OCI-M2 (cell line): ENCODE measurements at regions not wholly inside any gene's neighbourhood (a gene's known extent, or its start where the extent isn't known, plus 50 kb on each side); places are given as distances from the start of the nearest gene placed in this dataset.
"Not testable (repeated sequence)": the region's sequence is repeated elsewhere in the genome, so short reads cannot be mapped to it uniquely, and the experiment has no call there.

Experiments
- DNase-seq: peaks from one replicate; lab custom pipeline; 2025; ENCODE audit not compliant: unreplicated experiment; lab: John Stamatoyannopoulos, UW

DNA sequence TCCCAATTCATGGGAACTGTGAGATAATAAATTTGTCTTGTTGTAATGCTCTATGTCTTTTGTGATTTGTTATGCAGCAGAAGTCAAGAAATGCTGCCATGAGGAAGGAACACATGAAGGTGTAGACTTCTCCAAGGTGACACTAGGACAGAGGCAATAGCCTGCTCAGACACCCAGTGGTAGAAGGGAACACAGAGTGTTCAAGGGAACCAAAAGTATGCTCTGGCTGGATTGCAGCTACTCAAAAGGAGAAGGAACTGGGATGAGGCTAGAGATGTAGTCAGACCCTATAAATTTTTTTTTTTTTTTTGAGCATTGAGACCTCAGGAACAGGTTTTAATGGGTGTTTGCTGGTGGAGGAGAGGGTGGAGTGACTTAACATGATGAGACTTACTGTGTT lies 232.5 kb downstream of the PARP8 start:
- no peak for DNase-seq

GRCh38 chr5:50900952-50901510 lies 234.6 kb downstream of the PARP8 start:
- DNase-seq: no peak

- DNase-seq: no peak
Observed at GRCh38 chr5:50903651-50904050, 237.2 kb downstream of the PARP8 start.

DNA sequence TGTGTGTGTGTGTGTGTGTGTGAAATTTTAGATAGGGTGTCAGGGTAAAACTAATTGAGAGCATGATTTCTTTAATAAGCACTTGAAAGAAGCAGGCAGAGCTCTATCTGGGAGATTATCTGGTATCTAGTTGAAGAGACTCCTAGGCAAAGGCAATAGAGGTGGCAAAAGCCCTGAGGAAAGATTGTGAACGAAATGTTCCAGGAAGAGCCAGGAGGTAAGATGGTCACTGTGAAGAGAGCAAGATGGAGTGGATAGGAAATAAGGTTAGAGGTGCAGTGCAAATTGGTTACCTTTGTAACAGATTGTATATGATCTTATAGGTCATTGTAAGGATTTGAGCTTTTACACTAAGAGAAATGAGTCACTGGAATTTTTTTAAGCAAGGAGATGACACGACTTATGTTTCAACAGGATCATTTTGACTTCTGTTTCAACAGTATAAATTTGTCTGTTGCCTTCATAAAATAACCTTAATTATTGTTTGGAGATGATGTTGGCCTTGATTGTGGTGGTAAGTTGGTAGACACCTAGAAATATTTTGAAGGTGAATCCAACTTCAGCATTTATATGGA lies 239.6 kb downstream of the PARP8 start:
- DNase-seq: no peak

DNA sequence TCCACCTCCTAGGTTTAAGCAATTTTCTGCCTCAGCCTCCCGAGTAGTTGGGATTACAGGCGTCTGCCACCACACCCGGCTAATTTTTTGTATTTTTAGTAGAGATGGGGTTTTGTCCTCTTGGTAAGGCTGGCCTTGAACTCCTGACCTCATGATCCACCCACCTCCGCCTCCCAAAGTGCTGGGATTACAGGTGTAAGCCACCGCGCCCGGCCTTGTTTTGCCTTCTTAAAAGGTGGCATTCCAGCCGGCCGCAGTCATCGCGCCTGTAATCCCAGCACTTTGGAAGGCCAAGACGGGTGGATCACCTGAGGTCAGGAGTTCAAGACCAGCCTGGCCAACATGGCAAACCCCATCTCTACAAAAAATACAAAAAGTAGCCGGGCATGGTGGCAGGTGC lies 253.7 kb downstream of the PARP8 start:
- not testable (repeated sequence) for DNase-seq

DNA sequence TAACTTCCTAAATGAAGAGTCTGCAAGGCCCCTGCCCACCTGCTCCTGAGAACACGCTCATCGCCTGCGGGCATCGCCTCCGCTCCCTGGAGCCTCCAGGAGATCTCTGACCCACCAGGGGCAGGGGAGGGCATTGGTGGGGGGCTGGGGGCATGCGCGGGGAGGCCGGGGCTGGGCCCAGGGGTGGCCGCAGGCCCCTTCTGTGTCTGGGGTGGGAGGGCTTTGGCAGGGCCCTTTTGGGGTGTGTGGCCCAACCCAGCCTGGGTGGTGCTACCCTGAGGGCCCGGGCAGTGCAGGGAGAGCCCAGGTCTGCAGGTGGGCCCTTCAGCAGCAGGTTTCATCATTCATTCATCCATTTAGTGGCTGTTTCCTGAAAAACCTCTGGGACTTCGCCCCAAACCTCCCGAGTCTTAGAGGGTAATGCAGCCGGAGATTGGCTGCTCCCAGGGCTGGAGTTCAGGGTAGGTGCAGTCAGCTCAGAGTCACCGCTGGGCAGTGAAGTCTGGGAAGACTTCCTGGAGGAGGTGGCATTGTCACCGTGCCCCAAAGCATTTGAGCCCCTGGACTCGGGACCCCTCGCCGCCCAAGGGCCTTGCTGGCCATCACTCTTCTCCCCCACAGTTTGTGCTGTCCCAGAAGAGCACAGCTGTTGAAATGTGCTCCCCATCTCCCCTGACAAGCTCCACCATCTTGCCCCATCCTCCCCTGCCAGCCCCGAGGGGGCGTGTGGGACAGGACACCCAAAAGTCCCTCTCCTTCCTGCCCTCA lies 255.1 kb downstream of the PARP8 start:
- DNase-seq: no peak

DNA sequence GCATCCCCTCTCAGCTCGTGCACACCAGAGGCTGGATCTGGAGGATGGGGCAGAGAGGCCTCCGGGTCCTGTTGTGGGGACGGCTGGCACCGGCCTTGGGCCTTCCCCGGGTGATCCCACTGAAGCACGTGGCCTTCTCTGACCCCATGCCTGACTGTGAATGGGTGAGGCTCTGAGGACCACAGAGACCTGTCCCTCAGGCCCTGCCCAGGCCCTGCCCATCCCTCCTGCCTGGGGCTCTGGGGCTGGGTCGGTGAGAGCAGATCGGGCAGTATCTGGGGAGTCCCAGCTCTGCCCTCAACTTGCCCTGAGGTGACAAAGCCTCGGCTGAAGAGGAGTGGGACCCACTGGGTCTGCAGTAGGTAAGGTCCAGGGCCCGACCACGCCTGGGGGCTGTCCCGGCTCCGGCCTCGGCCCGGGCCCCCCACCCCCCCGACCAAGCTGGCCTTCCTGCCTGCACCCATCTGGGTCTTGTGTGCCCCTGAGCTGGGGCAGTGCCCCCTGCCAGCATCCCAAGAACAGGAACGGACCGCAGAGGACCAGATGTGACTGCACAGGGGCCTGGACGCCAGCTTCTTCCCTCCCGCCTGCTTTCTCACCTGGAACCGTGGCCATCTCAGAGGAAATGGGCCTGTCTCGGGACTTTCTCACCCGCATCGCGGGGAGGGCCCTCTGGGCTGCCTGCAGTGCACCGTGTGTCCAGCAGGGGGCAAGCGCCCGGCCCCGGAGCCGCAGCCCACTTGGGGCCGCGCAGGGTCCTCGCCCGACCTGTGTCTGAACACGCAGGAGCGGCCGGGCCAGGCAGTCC lies 255.9 kb downstream of the PARP8 start:
- not testable (repeated sequence) for DNase-seq

DNA sequence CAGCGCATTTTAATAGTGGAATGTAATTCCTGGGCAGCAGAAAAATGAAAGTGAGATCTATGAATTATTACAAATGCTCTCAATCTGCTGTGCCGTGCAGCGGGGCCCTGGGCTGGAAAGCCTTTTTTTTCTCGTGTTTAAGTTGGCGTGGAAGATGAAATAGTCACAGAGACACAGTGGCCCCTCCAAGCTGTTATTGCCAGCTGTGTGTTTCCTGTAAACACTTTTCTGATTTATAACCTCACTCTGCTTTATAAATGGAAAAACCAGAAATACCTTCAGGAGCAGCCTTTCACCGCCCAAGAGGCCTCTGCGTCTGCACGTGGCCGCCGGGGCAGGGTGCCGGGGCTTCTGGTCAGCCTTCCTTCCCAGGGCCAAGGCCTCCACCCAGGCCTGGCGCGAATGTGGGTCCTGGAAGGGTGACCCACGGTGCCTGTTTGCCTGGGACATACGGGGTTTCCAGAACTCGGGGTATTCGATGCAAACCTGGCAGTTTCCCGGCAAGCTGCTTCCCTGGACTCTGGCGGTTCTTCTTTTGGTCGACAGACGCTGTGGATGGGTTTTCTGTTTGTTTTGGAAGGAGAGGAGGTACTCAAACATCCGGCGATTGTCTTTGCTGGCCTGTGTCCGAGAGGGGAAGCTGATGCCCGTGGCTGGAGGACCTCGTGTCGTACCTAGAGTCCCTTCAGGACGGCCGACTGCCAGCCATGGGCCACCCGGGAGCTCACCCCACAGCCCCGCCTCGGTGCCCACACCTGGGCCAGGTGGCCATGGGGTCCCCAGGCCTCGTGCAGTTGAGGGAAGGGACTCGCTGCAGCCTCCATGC lies 256.7 kb downstream of the PARP8 start:
- no peak for DNase-seq

GRCh38 chr5:50923768-50924494 lies 257.5 kb downstream of the PARP8 start:
- no peak for DNase-seq

- no peak for DNase-seq
Observed at GRCh38 chr5:50927953-50928352, 261.5 kb downstream of the PARP8 start.

DNA sequence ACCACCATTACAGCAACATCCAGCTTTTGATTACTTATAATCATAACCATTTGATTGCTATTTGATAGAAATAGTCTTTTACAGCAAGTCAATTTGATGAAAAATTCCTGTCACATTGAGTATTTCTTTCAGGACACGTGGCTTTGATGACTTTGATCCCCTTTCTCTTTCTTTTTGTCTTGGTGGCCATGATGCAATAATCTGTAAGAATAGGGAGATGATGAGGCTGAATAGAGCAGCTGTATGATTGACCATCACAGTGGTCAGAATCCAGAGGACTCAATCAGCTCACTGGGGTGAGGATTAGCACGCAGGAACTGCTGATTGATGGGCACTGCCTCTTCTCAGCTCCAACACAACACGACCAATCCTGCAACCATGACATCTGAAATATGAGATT lies 262.7 kb downstream of the PARP8 start:
- no peak for DNase-seq

GRCh38 chr5:50934343-50934742 lies 267.9 kb downstream of the PARP8 start:
- DNase-seq: no peak

DNA sequence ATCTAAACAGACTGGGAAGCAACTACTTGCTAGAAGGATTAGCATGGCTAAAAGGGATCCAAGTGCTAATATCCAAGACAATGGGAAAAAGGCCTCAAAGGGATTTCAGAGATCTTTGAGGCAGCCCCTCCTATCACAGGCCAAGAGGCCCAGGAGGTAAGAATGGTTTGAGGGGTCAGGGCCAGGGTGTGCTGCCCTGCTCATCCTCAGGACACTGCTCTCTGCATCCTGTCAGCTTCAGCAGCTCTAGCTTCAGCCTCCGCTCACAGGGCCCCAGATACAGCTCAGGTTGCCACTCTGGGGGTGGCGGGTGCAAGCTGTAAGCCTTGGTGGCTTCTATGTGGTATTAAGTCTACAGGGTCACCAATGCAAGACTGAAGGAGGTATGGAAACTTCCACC lies 278.7 kb downstream of the PARP8 start:
- DNase-seq: no peak

GRCh38 chr5:50947906-50948683 lies 281.7 kb downstream of the PARP8 start:
- DNase-seq: no peak

DNA sequence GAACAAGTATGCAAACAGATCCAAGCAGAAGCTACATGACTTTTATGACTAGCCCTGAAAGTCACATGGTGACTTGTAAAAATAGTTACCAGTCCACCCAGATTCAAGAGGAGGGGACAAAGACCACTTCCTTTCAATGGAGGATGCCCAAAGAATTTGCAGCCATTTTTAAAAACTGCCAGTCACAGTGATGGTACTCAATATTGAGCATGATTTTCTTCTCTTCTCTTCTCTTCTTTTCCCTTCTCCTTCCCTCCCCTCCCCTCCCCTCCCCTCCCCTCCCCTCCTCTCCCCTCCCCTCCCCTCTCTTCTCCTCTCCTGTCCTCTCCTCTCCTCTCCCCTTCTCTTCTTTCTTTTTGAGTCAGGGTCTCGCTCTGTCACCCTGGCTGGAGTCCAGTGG lies 286.9 kb downstream of the PARP8 start:
- DNase-seq: no peak

DNA sequence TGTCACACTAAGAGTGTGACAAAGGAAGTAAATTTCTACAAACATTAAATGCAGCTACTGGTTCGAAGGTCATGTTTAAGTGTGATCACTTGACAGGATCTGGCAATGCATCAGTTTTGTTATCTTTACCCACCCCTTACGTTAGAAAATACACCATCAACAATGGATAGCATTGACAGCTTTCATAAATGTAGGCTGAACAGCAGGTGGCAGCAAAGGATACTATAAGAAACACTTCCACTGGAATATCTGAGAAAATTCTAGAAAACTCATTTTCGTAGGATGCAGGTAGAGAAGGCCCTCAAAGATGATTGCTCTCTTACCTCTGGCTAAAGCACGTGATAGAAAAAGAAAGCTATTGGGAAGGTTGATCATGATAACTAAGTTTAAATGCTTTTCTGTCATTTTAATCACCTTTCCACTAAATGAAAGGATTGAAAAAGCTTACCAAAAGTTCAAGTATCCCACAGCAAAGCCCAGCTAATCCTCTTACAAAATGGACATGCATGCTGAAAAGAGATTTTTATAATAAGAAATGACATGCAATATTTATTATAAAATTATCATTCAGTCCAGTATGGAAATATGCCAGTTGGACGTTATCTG lies 292.5 kb downstream of the PARP8 start:
- no peak for DNase-seq

DNA sequence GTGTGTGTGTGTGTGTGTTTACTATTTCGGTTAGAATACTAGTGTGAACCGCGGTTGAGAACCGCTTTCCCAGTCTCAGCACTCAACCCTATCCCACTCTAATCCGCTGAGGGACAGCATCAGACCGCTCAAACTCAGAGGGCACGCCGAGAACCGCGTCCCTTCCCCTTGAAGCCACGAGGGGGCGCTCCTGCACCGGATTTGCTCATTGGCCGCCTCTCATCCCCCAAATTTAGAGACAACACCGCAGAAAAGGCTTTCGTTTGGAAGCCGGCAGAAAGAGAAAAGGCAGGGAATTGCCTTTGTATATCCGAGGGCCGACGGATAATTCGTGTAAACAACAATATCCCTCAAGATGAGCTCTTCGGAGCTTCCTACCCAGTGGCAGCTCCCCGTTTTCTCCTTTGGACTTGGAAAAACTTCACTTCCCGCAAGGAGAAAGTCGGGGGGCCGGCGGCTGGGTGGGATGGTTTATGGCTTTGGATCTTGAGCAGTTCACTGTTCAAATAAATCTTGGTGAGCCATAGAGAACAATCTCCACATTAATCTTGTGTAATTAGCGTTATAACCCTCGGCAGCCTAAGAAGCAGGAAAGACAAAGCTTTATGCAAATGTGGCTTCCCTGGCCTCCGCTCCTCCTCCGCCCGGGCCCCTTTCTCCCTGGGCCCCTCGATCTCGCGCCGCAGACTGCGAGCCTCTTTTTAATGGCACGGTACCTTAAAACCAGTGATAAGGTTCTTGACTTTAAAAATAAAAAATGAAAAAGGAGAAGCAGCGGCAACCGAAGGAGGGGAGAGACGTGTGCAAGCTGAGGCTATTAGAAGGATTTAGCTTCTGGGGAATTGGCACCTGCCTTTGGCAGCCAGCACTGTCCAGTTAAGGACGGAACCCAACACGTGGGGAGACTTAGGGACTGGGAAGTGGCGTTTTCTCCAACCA lies 296.8 kb downstream of the PARP8 start:
- peak; percentile 64 for DNase-seq
